Mesendoderm (in vitro differentiated cells): ENCODE measurements at regions not wholly inside any gene's neighbourhood (a gene's known extent, or its start where the extent isn't known, plus 50 kb on each side); places are given as distances from the start of the nearest gene placed in this dataset.
"Not testable (repeated sequence)": the region's sequence is repeated elsewhere in the genome, so short reads cannot be mapped to it uniquely, and the experiment has no call there.

Source experiments
- DNase-seq: peaks from one replicate; pipeline ENCODE4 v3.0.0; 2013
- H2AK5ac ChIP-seq: 2 replicates; pipeline ENCODE4 v1.6.1; 2013; ENCODE audit warnings: low read length, inconsistent platforms
- H2BK120ac ChIP-seq: 2 replicates; pipeline ENCODE4 v1.6.1; 2013; ENCODE audit warnings: low read depth, mild to moderate bottlenecking, low read length, moderate library complexity, mixed read lengths
- H2BK15ac ChIP-seq: replicated peaks from 2 replicates; pipeline ENCODE4 v1.6.1; 2013; ENCODE audit warnings: low read depth, mild to moderate bottlenecking, moderate library complexity
- H2BK5ac ChIP-seq: 2 replicates; pipeline ENCODE4 v1.6.1; 2013; ENCODE audit warnings: low read length, inconsistent platforms
- H3K18ac ChIP-seq: 2 replicates; pipeline ENCODE4 v1.6.1; 2013; ENCODE audit warnings: mild to moderate bottlenecking, low read length, mixed read lengths
- H3K23ac ChIP-seq: one replicate; pipeline ENCODE4 v1.6.1; 2013; ENCODE audit warnings: low read length
- H3K27ac ChIP-seq: 2 replicates; pipeline ENCODE4 v1.5.1; 2013; ENCODE audit warnings: low read depth, mild to moderate bottlenecking, inconsistent platforms, low read length, moderate library complexity
- H3K27me3 ChIP-seq: 2 replicates; pipeline ENCODE4 v1.6.1; 2013; ENCODE audit warnings: low read length, control low read depth, mild to moderate bottlenecking, inconsistent platforms; ENCODE audit not compliant: insufficient read depth, poor library complexity
- H3K36me3 ChIP-seq: 2 replicates; pipeline ENCODE4 v1.6.1; 2013; ENCODE audit warnings: low read length, inconsistent platforms; ENCODE audit not compliant: control insufficient read depth, insufficient read depth
- H3K4ac ChIP-seq: one replicate; pipeline ENCODE4 v1.6.1; 2013; ENCODE audit warnings: low read depth, mild to moderate bottlenecking, low read length, moderate library complexity
- H3K4me1 ChIP-seq: 2 replicates; pipeline ENCODE4 v1.6.1; 2013; ENCODE audit warnings: low read depth, low read length, inconsistent platforms; ENCODE audit not compliant: control insufficient read depth
- H3K4me2 ChIP-seq: 2 replicates; pipeline ENCODE4 v1.6.1; 2013; ENCODE audit warnings: low read length
- H3K4me3 ChIP-seq: 2 replicates; pipeline ENCODE4 v1.5.1; 2013; ENCODE audit warnings: mild to moderate bottlenecking, low read length
- H3K56ac ChIP-seq: one replicate; pipeline ENCODE4 v1.6.1; 2013; ENCODE audit warnings: low read length
- H3K79me1 ChIP-seq: 2 replicates; pipeline ENCODE4 v1.6.1; 2013; ENCODE audit warnings: low read length, inconsistent platforms
- H3K79me2 ChIP-seq: 2 replicates; pipeline ENCODE4 v1.6.1; 2013; ENCODE audit warnings: mild to moderate bottlenecking, low read length; ENCODE audit not compliant: control insufficient read depth, insufficient read depth
- H3K9ac ChIP-seq: 2 replicates; pipeline ENCODE4 v1.6.1; 2013; ENCODE audit warnings: low read length, inconsistent platforms
- H4K5ac ChIP-seq: one replicate; pipeline ENCODE4 v1.6.1; 2013; ENCODE audit warnings: low read length
- H4K8ac ChIP-seq: one replicate; pipeline ENCODE4 v1.6.1; 2013; ENCODE audit warnings: low read depth, mild to moderate bottlenecking, control low read depth, low read length, moderate library complexity
- WGBS: extraction: QIAGEN DNeasy Blood & Tissue Kit; methylation state at CpG from one replicate; pipeline ENCODE4 v1.1.7; 2013; ENCODE audit warnings: low lambda C conversion rate, missing lambda C conversion rate; ENCODE audit not compliant: insufficient coverage; ENCODE audit errors: extremely low coverage; 5-methylcytosine and 5-hydroxymethylcytosine counted together

DNA sequence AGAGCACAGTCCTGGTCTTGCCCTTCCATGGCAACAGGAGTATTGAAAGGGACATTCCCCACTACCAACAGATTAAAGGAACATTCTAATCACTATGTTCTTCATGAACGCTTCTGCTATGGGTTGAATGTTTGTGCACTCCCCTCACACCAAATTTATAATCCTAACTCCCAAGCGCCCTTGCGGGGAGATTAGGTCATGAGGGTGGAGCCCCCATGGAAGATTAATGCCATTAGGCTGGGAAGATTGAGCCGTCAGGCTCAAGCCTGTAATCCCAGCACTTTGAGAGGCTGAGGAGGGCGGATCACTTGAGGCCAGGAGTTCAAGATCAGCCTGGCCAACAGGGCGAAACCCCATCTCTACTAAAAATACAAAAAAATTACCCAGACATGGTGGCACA is 538.8 kb upstream of the CADM1 start:
- DNase-seq, H2AK5ac ChIP-seq: not testable (repeated sequence)

GRCh38 chr11:116042146-116042545 is 537.9 kb upstream of the CADM1 start:
- Histone ChIP-seq H3K56ac (no peak overlapping the region), H3K79me2 (no peaks in the 10 kb centered on the region), H3K79me1 (no peaks in the 10 kb centered on the region), H2BK5ac (no peak overlapping the region), H3K23ac (no peak overlapping the region), H3K27me3 (no peaks in the 10 kb centered on the region), H3K4me2 (no peak overlapping the region), H3K9ac (no peak overlapping the region), H2BK120ac (no peak overlapping the region), H3K18ac (no peak overlapping the region), H4K5ac (no peak overlapping the region), H3K4ac (no peak overlapping the region), H3K36me3 (no peaks in the 10 kb centered on the region), H3K4me1 (peaks cover 7% of the 10 kb centered on the region), H3K27ac (no peak overlapping the region), H2AK5ac (no peak overlapping the region), H4K8ac (no peak overlapping the region), H3K4me3 (no peak overlapping the region), H2BK15ac (no peak overlapping the region)
- WGBS, result no CpG with 5 or more reads among the region's 4 CpGs
- DNase-seq, result no peak

More for the DNA sequence above, 538.8 kb upstream of the CADM1 start:
- H3K18ac ChIP-seq, H3K27ac ChIP-seq, H3K56ac ChIP-seq, H2BK120ac ChIP-seq, H2BK15ac ChIP-seq, H3K4me3 ChIP-seq, H4K5ac ChIP-seq, H3K4me1 ChIP-seq, H3K27me3 ChIP-seq, H2BK5ac ChIP-seq, H3K79me2 ChIP-seq, H3K79me1 ChIP-seq, H3K36me3 ChIP-seq, H3K9ac ChIP-seq, H4K8ac ChIP-seq, H3K4me2 ChIP-seq, H3K4ac ChIP-seq, H3K23ac ChIP-seq: not testable (repeated sequence)
- no CpG with 5 or more reads among the region's 6 CpGs for WGBS

DNA sequence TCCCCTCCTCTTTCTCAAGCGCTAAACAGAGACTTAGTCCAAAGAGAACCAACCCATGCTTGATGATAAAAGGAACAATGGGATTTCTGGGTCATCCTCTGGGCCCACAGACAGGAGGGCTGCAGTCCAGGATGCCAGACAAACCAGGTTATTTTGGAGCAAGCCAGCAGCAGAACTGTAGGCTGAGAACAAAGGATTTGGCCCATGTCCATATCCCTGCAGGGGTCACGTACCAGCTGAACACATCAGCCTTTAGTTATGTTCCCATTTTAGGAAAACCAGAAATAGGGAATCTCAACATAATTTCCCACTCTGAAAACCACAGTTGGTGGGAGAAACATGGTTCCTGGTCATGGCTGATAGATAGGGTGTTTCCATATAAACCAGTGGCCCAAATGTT is 533.6 kb upstream of the CADM1 start:
- Histone ChIP-seq H2BK15ac (no peak overlapping the region), H2AK5ac (no peak overlapping the region), H3K4me3 (no peak overlapping the region), H3K79me2 (no peaks in the 10 kb centered on the region), H3K27me3 (no peaks in the 10 kb centered on the region), H3K36me3 (no peaks in the 10 kb centered on the region), H3K23ac (no peak overlapping the region), H3K79me1 (no peaks in the 10 kb centered on the region), H3K4me2 (no peak overlapping the region), H3K9ac (no peak overlapping the region), H3K56ac (no peak overlapping the region), H3K27ac (no peak overlapping the region), H2BK5ac (no peak overlapping the region), H4K8ac (no peak overlapping the region), H3K4ac (no peak overlapping the region), H3K4me1 (no peaks in the 10 kb centered on the region), H4K5ac (no peak overlapping the region), H2BK120ac (no peak overlapping the region), H3K18ac (no peak overlapping the region)
- no peak for DNase-seq
- whole genome bisulfite sequencing, result no CpG with 5 or more reads among the region's 2 CpGs

GRCh38 chr11:116035977-116036376 is 531.8 kb upstream of the CADM1 start:
- no peaks in the 10 kb centered on the region for H3K4me1 ChIP-seq
- no peak overlapping the region for H3K4ac ChIP-seq
- no peak for DNase-seq
- no peak overlapping the region for H3K23ac ChIP-seq
- no peak overlapping the region for H3K4me2 ChIP-seq
- H3K27ac ChIP-seq, result no peak overlapping the region
- H2BK15ac ChIP-seq, result no peak overlapping the region
- no peak overlapping the region for H4K8ac ChIP-seq
- no peak overlapping the region for H3K56ac ChIP-seq
- H3K4me3 ChIP-seq, result no peak overlapping the region
- H2AK5ac ChIP-seq, result no peak overlapping the region
- no peaks in the 10 kb centered on the region for H3K79me2 ChIP-seq
- H3K79me1 ChIP-seq, result no peaks in the 10 kb centered on the region
- no peak overlapping the region for H3K18ac ChIP-seq
- no peak overlapping the region for H4K5ac ChIP-seq
- no peak overlapping the region for H2BK5ac ChIP-seq
- H3K36me3 ChIP-seq, result no peaks in the 10 kb centered on the region
- no peaks in the 10 kb centered on the region for H3K27me3 ChIP-seq
- no CpG with 5 or more reads among the region's 5 CpGs for WGBS
- H3K9ac ChIP-seq, result no peak overlapping the region
- no peak overlapping the region for H2BK120ac ChIP-seq

GRCh38 chr11:116033931-116034553 is 529.8 kb upstream of the CADM1 start:
- Histone ChIP-seq H3K4me3 (no peak overlapping the region), H2AK5ac (no peak overlapping the region), H3K27me3 (no peaks in the 10 kb centered on the region), H2BK15ac (no peak overlapping the region), H3K36me3 (no peaks in the 10 kb centered on the region), H3K79me2 (no peaks in the 10 kb centered on the region), H3K4me1 (no peaks in the 10 kb centered on the region), H3K18ac (no peak overlapping the region), H3K4ac (no peak overlapping the region), H4K5ac (no peak overlapping the region), H4K8ac (no peak overlapping the region), H3K79me1 (no peaks in the 10 kb centered on the region), H3K56ac (no peak overlapping the region), H3K4me2 (no peak overlapping the region), H3K23ac (no peak overlapping the region), H2BK120ac (no peak overlapping the region), H2BK5ac (no peak overlapping the region), H3K9ac (no peak overlapping the region), H3K27ac (no peak overlapping the region)
- no peak for DNase-seq
- no CpG with 5 or more reads among the region's 8 CpGs for WGBS

- H3K36me3 ChIP-seq, result no peaks in the 10 kb centered on the region
- WGBS, result no CpG with 5 or more reads among the region's 4 CpGs
- no peak for DNase-seq
- H3K23ac ChIP-seq, result no peak overlapping the region
- no peak overlapping the region for H3K9ac ChIP-seq
- H3K79me1 ChIP-seq, result no peaks in the 10 kb centered on the region
- no peaks in the 10 kb centered on the region for H3K27me3 ChIP-seq
- H3K4me2 ChIP-seq, result no peak overlapping the region
- no peak overlapping the region for H2BK120ac ChIP-seq
- no peak overlapping the region for H2AK5ac ChIP-seq
- no peak overlapping the region for H3K4me3 ChIP-seq
- H3K4me1 ChIP-seq, result no peaks in the 10 kb centered on the region
- H3K18ac ChIP-seq, result no peak overlapping the region
- no peak overlapping the region for H3K56ac ChIP-seq
- H2BK15ac ChIP-seq, result no peak overlapping the region
- no peak overlapping the region for H3K27ac ChIP-seq
- H4K5ac ChIP-seq, result no peak overlapping the region
- H2BK5ac ChIP-seq, result no peak overlapping the region
- no peaks in the 10 kb centered on the region for H3K79me2 ChIP-seq
- H4K8ac ChIP-seq, result no peak overlapping the region
- H3K4ac ChIP-seq, result no peak overlapping the region
These were observed 526.6 kb upstream of the CADM1 start for GRCh38 chr11:116030697-116031331.
